ENCODE measurements at regions not wholly inside any gene's neighbourhood (a gene's known extent, or its start where the extent isn't known, plus 50 kb on each side); places are given as distances from the start of the nearest gene placed in this dataset.

DNA sequence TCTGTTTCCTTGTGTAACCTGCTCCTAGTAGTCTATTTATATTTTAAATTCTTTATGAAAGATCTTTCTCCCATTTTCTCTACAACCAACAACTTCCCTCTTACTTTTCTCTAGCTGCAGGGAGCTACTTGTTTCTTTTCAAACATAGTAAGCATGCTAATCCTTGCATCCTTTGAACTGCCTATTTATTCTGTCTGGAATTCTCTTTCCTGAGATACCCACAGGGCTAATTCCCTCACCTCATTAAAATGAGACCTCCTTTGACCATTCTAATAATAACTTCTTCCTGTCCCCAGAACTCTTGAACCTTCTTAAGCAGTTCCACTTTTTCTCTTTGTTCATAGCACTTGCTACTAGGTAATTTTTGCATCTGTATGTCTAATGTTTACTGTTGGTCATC, 620.6 kb upstream of the CDH18 start:
- TF ChIP-seq, protein P1, sequence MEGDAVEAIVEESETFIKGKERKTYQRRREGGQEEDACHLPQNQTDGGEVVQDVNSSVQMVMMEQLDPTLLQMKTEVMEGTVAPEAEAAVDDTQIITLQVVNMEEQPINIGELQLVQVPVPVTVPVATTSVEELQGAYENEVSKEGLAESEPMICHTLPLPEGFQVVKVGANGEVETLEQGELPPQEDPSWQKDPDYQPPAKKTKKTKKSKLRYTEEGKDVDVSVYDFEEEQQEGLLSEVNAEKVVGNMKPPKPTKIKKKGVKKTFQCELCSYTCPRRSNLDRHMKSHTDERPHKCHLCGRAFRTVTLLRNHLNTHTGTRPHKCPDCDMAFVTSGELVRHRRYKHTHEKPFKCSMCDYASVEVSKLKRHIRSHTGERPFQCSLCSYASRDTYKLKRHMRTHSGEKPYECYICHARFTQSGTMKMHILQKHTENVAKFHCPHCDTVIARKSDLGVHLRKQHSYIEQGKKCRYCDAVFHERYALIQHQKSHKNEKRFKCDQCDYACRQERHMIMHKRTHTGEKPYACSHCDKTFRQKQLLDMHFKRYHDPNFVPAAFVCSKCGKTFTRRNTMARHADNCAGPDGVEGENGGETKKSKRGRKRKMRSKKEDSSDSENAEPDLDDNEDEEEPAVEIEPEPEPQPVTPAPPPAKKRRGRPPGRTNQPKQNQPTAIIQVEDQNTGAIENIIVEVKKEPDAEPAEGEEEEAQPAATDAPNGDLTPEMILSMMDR (IDR thresholded peaks at IDR 0.05), result no peak
- no peak for TF ChIP-seq POLR2A (IDR thresholded peaks at IDR 0.05)
